GM12892 (cell line): ENCODE measurements at regions not wholly inside any gene's neighbourhood (a gene's known extent, or its start where the extent isn't known, plus 50 kb on each side); places are given as distances from the start of the nearest gene placed in this dataset.

Source experiments
- POLR2A ChIP-seq: IDR thresholded peaks from 2 replicates; pipeline ENCODE4 v1.6.1; 2011; ENCODE audit warnings: low read depth, low read length, control low read depth
- POLR2AphosphoS5 ChIP-seq: IDR thresholded peaks from 2 replicates; pipeline ENCODE4 v1.6.1; 2011; ENCODE audit warnings: low read depth, low read length, control low read depth

GRCh38 chr11:92107331-92107730, 117.3 kb upstream of the FAT3 start:
- TF ChIP-seq POLR2AphosphoS5 (no peak), POLR2A (no peak)
